Activated T-helper 1 cell treated with anti-CD3 and anti-CD28 coated beads, Interleukin-12 subunit alpha, Interleukin-12 subunit beta, Interleukin-2, Interleukin-4 antibody, amounts not matched to agents 30 ng/mL and 10 ng/mL and 1 ng/mL, durations not matched to agents 14 hours and 24 hours and 36 hours (primary cell): ENCODE measurements at regions not wholly inside any gene's neighbourhood (a gene's known extent, or its start where the extent isn't known, plus 50 kb on each side); places are given as distances from the start of the nearest gene placed in this dataset.

Experiments used
- DNase-seq: peaks from one replicate; pipeline ENCODE4 v3.0.0; 2021; ENCODE audit warnings: low spot score
- H3K27ac Mint-ChIP-seq: one replicate; pipeline ENCODE4 v1.8.0; 2021; ENCODE audit warnings: mild to moderate bottlenecking, mixed read lengths
- H3K27me3 Mint-ChIP-seq: one replicate; pipeline ENCODE4 v1.8.0; 2022; ENCODE audit warnings: mild to moderate bottlenecking, moderate library complexity, mixed read lengths; ENCODE audit not compliant: insufficient read depth
- H3K36me3 Mint-ChIP-seq: one replicate; pipeline ENCODE4 v1.8.0; 2021; ENCODE audit warnings: low read depth, mixed read lengths
- H3K4me1 Mint-ChIP-seq: one replicate; pipeline ENCODE4 v1.8.0; 2021; ENCODE audit warnings: low read depth, mixed read lengths
- H3K4me3 Mint-ChIP-seq: one replicate; pipeline ENCODE4 v1.8.0; 2021; ENCODE audit warnings: mild to moderate bottlenecking, moderate library complexity, mixed read lengths
- H3K9me3 Mint-ChIP-seq: one replicate; pipeline ENCODE4 v1.8.0; 2021; ENCODE audit warnings: mixed read lengths
- intact Hi-C: fragments of 100-400 bp; cut with micrococcal nuclease; formaldehyde crosslinking; loops from one replicate; pipeline ENCODE4 v1.15.1; 2024

GRCh38 chr17:77688369-77688768 lies 270.1 kb upstream of the TNRC6C start:
- Mint-ChIP-seq H3K27me3 (no peaks in the 10 kb centered on the region), H3K4me3 (no peak overlapping the region), H3K27ac (no peak overlapping the region), H3K9me3 (no peaks in the 10 kb centered on the region), H3K36me3 (no peaks in the 10 kb centered on the region), H3K4me1 (peaks cover 25% of the 10 kb centered on the region)
- DNase-seq, result no peak
- intact Hi-C loops, result no loop called here

GRCh38 chr17:77690271-77691161 lies 268.0 kb upstream of the TNRC6C start:
- Mint-ChIP-seq H3K9me3 (no peaks in the 10 kb centered on the region), H3K36me3 (no peaks in the 10 kb centered on the region), H3K4me1 (peaks cover 25% of the 10 kb centered on the region), H3K27ac (no peak overlapping the region), H3K4me3 (no peak overlapping the region), H3K27me3 (peaks cover 10% of the 10 kb centered on the region)
- intact Hi-C loops, result no loop called here
- no peak for DNase-seq

GRCh38 chr17:77691216-77692085 lies 267.1 kb upstream of the TNRC6C start:
- Mint-ChIP-seq H3K4me1 (peaks cover 25% of the 10 kb centered on the region), H3K9me3 (no peaks in the 10 kb centered on the region), H3K36me3 (no peaks in the 10 kb centered on the region), H3K4me3 (no peak overlapping the region), H3K27me3 (peaks cover 13% of the 10 kb centered on the region), H3K27ac (no peak overlapping the region)
- DNase-seq, result no peak
- intact Hi-C loops, result no loop called here

- Mint-ChIP-seq H3K4me1 (peaks cover 25% of the 10 kb centered on the region), H3K9me3 (no peaks in the 10 kb centered on the region), H3K27ac (no peak overlapping the region), H3K27me3 (peaks cover 13% of the 10 kb centered on the region), H3K4me3 (no peak overlapping the region), H3K36me3 (no peaks in the 10 kb centered on the region)
- DNase-seq, result no peak
- intact Hi-C loops, result no loop called here
Measured at GRCh38 chr17:77692571-77693161, 265.8 kb upstream of the TNRC6C start.

GRCh38 chr17:77693301-77693700 lies 265.2 kb upstream of the TNRC6C start:
- H3K4me1 Mint-ChIP-seq, result peaks cover 25% of the 10 kb centered on the region
- intact Hi-C loops, result no loop called here
- no peak overlapping the region for H3K27ac Mint-ChIP-seq
- H3K9me3 Mint-ChIP-seq, result no peaks in the 10 kb centered on the region
- H3K36me3 Mint-ChIP-seq, result no peaks in the 10 kb centered on the region
- no peak overlapping the region for H3K4me3 Mint-ChIP-seq
- H3K27me3 Mint-ChIP-seq, result peaks cover 15% of the 10 kb centered on the region
- no peak for DNase-seq

GRCh38 chr17:77693776-77694175 lies 264.7 kb upstream of the TNRC6C start:
- Mint-ChIP-seq H3K27me3 (peaks cover 15% of the 10 kb centered on the region), H3K36me3 (no peaks in the 10 kb centered on the region), H3K9me3 (no peaks in the 10 kb centered on the region), H3K4me3 (no peak overlapping the region), H3K4me1 (peaks cover 25% of the 10 kb centered on the region), H3K27ac (no peak overlapping the region)
- no peak for DNase-seq
- intact Hi-C loops, result no loop called here

- Mint-ChIP-seq H3K9me3 (no peaks in the 10 kb centered on the region), H3K27me3 (peaks cover 15% of the 10 kb centered on the region), H3K4me3 (no peak overlapping the region), H3K4me1 (peaks cover 25% of the 10 kb centered on the region), H3K36me3 (no peaks in the 10 kb centered on the region), H3K27ac (no peak overlapping the region)
- DNase-seq, result no peak
- intact Hi-C loops, result no loop called here
Measured at GRCh38 chr17:77694391-77695363, 263.8 kb upstream of the TNRC6C start.

GRCh38 chr17:77695386-77695785 lies 263.1 kb upstream of the TNRC6C start:
- Mint-ChIP-seq H3K36me3 (no peaks in the 10 kb centered on the region), H3K27me3 (peaks cover 15% of the 10 kb centered on the region), H3K27ac (no peak overlapping the region), H3K4me1 (peaks cover 22% of the 10 kb centered on the region), H3K9me3 (no peaks in the 10 kb centered on the region), H3K4me3 (no peak overlapping the region)
- intact Hi-C loops, result no loop called here
- no peak for DNase-seq

GRCh38 chr17:77696151-77696720 lies 262.3 kb upstream of the TNRC6C start:
- H3K9me3 Mint-ChIP-seq, result peaks cover 6% of the 10 kb centered on the region
- intact Hi-C loops, result no loop called here
- no peaks in the 10 kb centered on the region for H3K36me3 Mint-ChIP-seq
- H3K4me3 Mint-ChIP-seq, result no peak overlapping the region
- no peak overlapping the region for H3K27ac Mint-ChIP-seq
- no peak for DNase-seq
- peaks cover 19% of the 10 kb centered on the region for H3K27me3 Mint-ChIP-seq
- H3K4me1 Mint-ChIP-seq, result peaks cover 16% of the 10 kb centered on the region

- peaks cover 19% of the 10 kb centered on the region for H3K27me3 Mint-ChIP-seq
- no peak overlapping the region for H3K27ac Mint-ChIP-seq
- peaks cover 11% of the 10 kb centered on the region for H3K4me1 Mint-ChIP-seq
- H3K36me3 Mint-ChIP-seq, result no peaks in the 10 kb centered on the region
- intact Hi-C loops, result no loop called here
- DNase-seq, result no peak
- H3K4me3 Mint-ChIP-seq, result no peak overlapping the region
- peaks cover 10% of the 10 kb centered on the region for H3K9me3 Mint-ChIP-seq
Measured at GRCh38 chr17:77696721-77697460, 261.6 kb upstream of the TNRC6C start.

GRCh38 chr17:77697480-77698400 lies 260.8 kb upstream of the TNRC6C start:
- Mint-ChIP-seq H3K9me3 (peaks cover 15% of the 10 kb centered on the region), H3K27me3 (peaks cover 19% of the 10 kb centered on the region), H3K27ac (no peak overlapping the region), H3K4me1 (peaks cover 2% of the 10 kb centered on the region), H3K4me3 (no peak overlapping the region), H3K36me3 (no peaks in the 10 kb centered on the region)
- intact Hi-C loops, result no loop called here
- DNase-seq, result no peak
